Endothelial cell of umbilical vein (primary cell): ENCODE measurements at regions not wholly inside any gene's neighbourhood (a gene's known extent, or its start where the extent isn't known, plus 50 kb on each side); places are given as distances from the start of the nearest gene placed in this dataset.

ENCODE experiments used
- BruUV-seq: library from RNA; stranded (reverse); fragments of 400-500 nt; replicated peaks from 2 replicates; lab custom pipeline; 2021; lab: Mats Ljungman, UMichigan
- CTCF ChIA-PET: fragments of 300-600, 350-600 bp; sonication (Branson Sonifier 250); formaldehyde crosslinking; loops from one replicate; lab custom pipeline; 2021; ENCODE audit warnings: antibody characterized with exemption, inconsistent platforms; lab: Charles Lee
- POLR2A ChIA-PET: fragments of 300-600, 350-600 bp; sonication (Branson Sonifier 250); formaldehyde crosslinking; loops from one replicate; lab custom pipeline; 2021; ENCODE audit warnings: antibody characterized with exemption, inconsistent platforms; lab: Charles Lee
- DNase-seq: peaks from one replicate; pipeline ENCODE4 v3.0.0-alpha.2; 2011; ENCODE audit warnings: low read depth, low spot score
- FAIRE-seq: peaks from 2 replicates; lab custom pipeline; 2011; peaks lifted over from hg19 to GRCh38; lab: Jason Lieb, UNC
- H2AFZ ChIP-seq: 2 replicates; pipeline ENCODE4 v1.6.0; 2012; ENCODE audit warnings: low read depth, low read length, control low read depth, inconsistent platforms
- H3K27ac ChIP-seq: 2 replicates; pipeline ENCODE4 v1.5.1; 2011; ENCODE audit warnings: low read depth, mild to moderate bottlenecking, control low read depth, low read length, moderate library complexity; ENCODE audit not compliant: insufficient read depth
- H3K27me3 ChIP-seq, 2 experiments: 2 replicates each; pipeline versions ENCODE4 v1.6.0 to v1.6.1; 2011; ENCODE audit warnings: low read length in 2 of 2, mixed read lengths in 1 of 2; ENCODE audit not compliant: control insufficient read depth in 2 of 2, insufficient read depth in 2 of 2
- H3K36me3 ChIP-seq, 2 experiments: 2 replicates in 1 of 2; 3 replicates in 1 of 2; pipeline ENCODE4 v1.5.1; 2011; ENCODE audit warnings: low read length in 2 of 2, mild to moderate bottlenecking in 1 of 2, moderate library complexity in 1 of 2; ENCODE audit not compliant: control insufficient read depth in 2 of 2, insufficient read depth in 2 of 2; ENCODE audit errors: extremely low read depth in 1 of 2
- H3K4me1 ChIP-seq: 3 replicates; pipeline ENCODE4 v1.5.1; 2011; ENCODE audit warnings: mild to moderate bottlenecking, low read length; ENCODE audit not compliant: control insufficient read depth, insufficient read depth; ENCODE audit errors: extremely low read depth
- H3K4me2 ChIP-seq: 2 replicates; pipeline ENCODE4 v1.6.1; 2011; ENCODE audit warnings: low read length, control low read depth, mixed read lengths; ENCODE audit not compliant: insufficient read depth
- H3K4me3 ChIP-seq, 3 experiments: fragments of 200-600 bp in 1 of 3; sonication (generic), shearing (Covaris generic) in 1 of 3; replicated peaks in 1 of 3; 2 replicates each; pipeline ENCODE4 v1.5.1; 2011 to 2016; ENCODE audit warnings: control low read depth in 3 of 3, low read length in 3 of 3, mild to moderate bottlenecking in 2 of 3, inconsistent platforms in 1 of 3, low read depth in 1 of 3, moderate library complexity in 1 of 3; ENCODE audit not compliant: insufficient read depth in 1 of 3
- H3K79me2 ChIP-seq: 2 replicates; pipeline ENCODE4 v1.6.0; 2012; ENCODE audit warnings: low read length, inconsistent platforms; ENCODE audit not compliant: control insufficient read depth, insufficient read depth
- H3K9ac ChIP-seq: replicated peaks from 2 replicates; pipeline ENCODE3; 2011; ENCODE audit warnings: low read length, control low read depth; ENCODE audit not compliant: insufficient read depth; ENCODE audit errors: extremely low read depth
- H3K9me1 ChIP-seq: replicated peaks from 3 replicates; pipeline ENCODE4 v1.6.0; 2011; ENCODE audit warnings: mild to moderate bottlenecking, low read length; ENCODE audit not compliant: control insufficient read depth, insufficient read depth; ENCODE audit errors: extremely low read depth
- H3K9me3 ChIP-seq: replicated peaks from 2 replicates; pipeline ENCODE4 v1.5.1; 2012; ENCODE audit warnings: low read length, inconsistent platforms; ENCODE audit not compliant: control insufficient read depth, insufficient read depth
- H4K20me1 ChIP-seq: replicated peaks from 2 replicates; pipeline ENCODE3; 2011; ENCODE audit warnings: mild to moderate bottlenecking, low read length; ENCODE audit not compliant: control insufficient read depth, insufficient read depth; ENCODE audit errors: extremely low read depth
- EZH2 ChIP-seq: IDR thresholded peaks from 2 replicates; pipeline ENCODE4 v1.6.1; 2012; ENCODE audit warnings: borderline replicate concordance, low read depth, mild to moderate bottlenecking, moderate library complexity, low read length, inconsistent platforms; ENCODE audit not compliant: severe bottlenecking
- FOS ChIP-seq: IDR thresholded peaks from 2 replicates; pipeline ENCODE4 v1.6.1; 2011; ENCODE audit warnings: mild to moderate bottlenecking, low read length, moderate library complexity, borderline replicate concordance; ENCODE audit not compliant: insufficient read depth
- GATA2 ChIP-seq: IDR thresholded peaks from 2 replicates; pipeline ENCODE4 v1.7.0; 2011; ENCODE audit warnings: low read depth, mild to moderate bottlenecking, moderate library complexity, mixed read lengths, low read length; ENCODE audit not compliant: insufficient read length, insufficient read depth
- JUN ChIP-seq: IDR thresholded peaks from 2 replicates; pipeline ENCODE4 v1.6.1; 2011; ENCODE audit warnings: borderline replicate concordance, low read depth; ENCODE audit not compliant: insufficient read length, insufficient read depth
- MYC ChIP-seq: IDR thresholded peaks from one replicate; pipeline ENCODE4 v1.6.1; 2011; ENCODE audit warnings: mild to moderate bottlenecking, low read depth, low read length
- POLR2A ChIP-seq: IDR thresholded peaks from 2 replicates; pipeline ENCODE4 v1.6.1; 2012; ENCODE audit warnings: low read depth, mild to moderate bottlenecking, control low read depth, low read length
- POLR2AphosphoS5 ChIP-seq: IDR thresholded peaks from 2 replicates; pipeline ENCODE4 v1.6.1; 2012; ENCODE audit warnings: low read depth, mild to moderate bottlenecking, control low read depth, low read length, moderate library complexity; ENCODE audit not compliant: insufficient read depth
- dilution Hi-C: fragments of 300-500 bp; cut with MboI; formaldehyde crosslinking; loops from one replicate; pipeline ENCODE4 v1.15.0; 2019; ENCODE audit warnings: low sequenced_read_pairs; ENCODE audit not compliant: extremely low pct_ligation_motif_present
- intact Hi-C: fragments of 100-400 bp; cut with micrococcal nuclease; formaldehyde crosslinking; loops from one replicate; pipeline ENCODE4 v1.10.0; 2022
- TF ChIP-seq, protein P1 (sequence below): IDR thresholded peaks from 2 replicates; pipeline ENCODE4 v1.6.1; 2011; ENCODE audit not compliant: insufficient read depth, insufficient read length
- TF ChIP-seq, protein P2 (sequence below), 2 donors: IDR thresholded peaks; 1 replicate in 1 of 2; 2 replicates in 1 of 2; pipeline ENCODE4 v1.5.1; 2011; ENCODE audit warnings: low read length in 2 of 2, mild to moderate bottlenecking in 2 of 2, moderate library complexity in 2 of 2, control low read depth in 1 of 2, inconsistent platforms in 1 of 2, low read depth in 1 of 2; ENCODE audit not compliant: insufficient read depth in 1 of 2; ENCODE audit errors: extremely low read depth in 1 of 2

GRCh38 chr7:67671006-67671548 is 674.4 kb downstream of the TYW1 start:
- FAIRE-seq = no peak
- Histone ChIP-seq H3K27ac (no peak overlapping the region), H3K36me3 (no peaks in the 10 kb centered on the region), H3K4me1 (no peaks in the 10 kb centered on the region), H4K20me1 (no peaks in the 10 kb centered on the region), H3K4me2 (no peak overlapping the region), H3K9me1 (no peaks in the 10 kb centered on the region), H2AFZ (no peak overlapping the region), H3K79me2 (no peaks in the 10 kb centered on the region), H3K9me3 (peaks cover 4% of the 10 kb centered on the region), H3K4me3 (no peak overlapping the region), H3K27me3 (no peaks in the 10 kb centered on the region), H3K9ac (no peak overlapping the region)
- ChIA-PET CTCF (no interaction called here), POLR2A (no interaction called here)
- no TSS peak for BruUV-seq
- DNase-seq = no peak
- intact Hi-C loops = no loop called here
- TF ChIP-seq JUN = no peak
- TF ChIP-seq EZH2 = no peak
- no peak for TF ChIP-seq FOS
- TF ChIP-seq POLR2A = no peak
- TF ChIP-seq, protein P1, sequence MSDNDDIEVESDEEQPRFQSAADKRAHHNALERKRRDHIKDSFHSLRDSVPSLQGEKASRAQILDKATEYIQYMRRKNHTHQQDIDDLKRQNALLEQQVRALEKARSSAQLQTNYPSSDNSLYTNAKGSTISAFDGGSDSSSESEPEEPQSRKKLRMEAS = no peak
- TF ChIP-seq MYC = no peak
- TF ChIP-seq, protein P2, sequence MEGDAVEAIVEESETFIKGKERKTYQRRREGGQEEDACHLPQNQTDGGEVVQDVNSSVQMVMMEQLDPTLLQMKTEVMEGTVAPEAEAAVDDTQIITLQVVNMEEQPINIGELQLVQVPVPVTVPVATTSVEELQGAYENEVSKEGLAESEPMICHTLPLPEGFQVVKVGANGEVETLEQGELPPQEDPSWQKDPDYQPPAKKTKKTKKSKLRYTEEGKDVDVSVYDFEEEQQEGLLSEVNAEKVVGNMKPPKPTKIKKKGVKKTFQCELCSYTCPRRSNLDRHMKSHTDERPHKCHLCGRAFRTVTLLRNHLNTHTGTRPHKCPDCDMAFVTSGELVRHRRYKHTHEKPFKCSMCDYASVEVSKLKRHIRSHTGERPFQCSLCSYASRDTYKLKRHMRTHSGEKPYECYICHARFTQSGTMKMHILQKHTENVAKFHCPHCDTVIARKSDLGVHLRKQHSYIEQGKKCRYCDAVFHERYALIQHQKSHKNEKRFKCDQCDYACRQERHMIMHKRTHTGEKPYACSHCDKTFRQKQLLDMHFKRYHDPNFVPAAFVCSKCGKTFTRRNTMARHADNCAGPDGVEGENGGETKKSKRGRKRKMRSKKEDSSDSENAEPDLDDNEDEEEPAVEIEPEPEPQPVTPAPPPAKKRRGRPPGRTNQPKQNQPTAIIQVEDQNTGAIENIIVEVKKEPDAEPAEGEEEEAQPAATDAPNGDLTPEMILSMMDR (IDR thresholded peaks at IDR 0.05; ENCODE audit: extremely low read depth in 1 of 2, insufficient read depth in 1 of 2, low read depth in 1 of 2, low read length in 2 of 2) = no peak
- no peak for TF ChIP-seq POLR2AphosphoS5
- TF ChIP-seq GATA2 = no peak
- dilution Hi-C loops = no loop called here
